Glomerular endothelial cell (primary cell): ENCODE measurements at regions not wholly inside any gene's neighbourhood (a gene's known extent, or its start where the extent isn't known, plus 50 kb on each side); places are given as distances from the start of the nearest gene placed in this dataset.
A peak's percentile ranks its signal among the peaks of the same experiment; 100 is the strongest.
"Not testable (repeated sequence)": the region's sequence is repeated elsewhere in the genome, so short reads cannot be mapped to it uniquely, and the experiment has no call there.

Source experiments
- DNase-seq: peaks from one replicate; pipeline ENCODE4 v3.0.0-alpha.2; 2011; ENCODE audit warnings: low read depth, low spot score; ENCODE audit errors: extremely low read depth

DNA sequence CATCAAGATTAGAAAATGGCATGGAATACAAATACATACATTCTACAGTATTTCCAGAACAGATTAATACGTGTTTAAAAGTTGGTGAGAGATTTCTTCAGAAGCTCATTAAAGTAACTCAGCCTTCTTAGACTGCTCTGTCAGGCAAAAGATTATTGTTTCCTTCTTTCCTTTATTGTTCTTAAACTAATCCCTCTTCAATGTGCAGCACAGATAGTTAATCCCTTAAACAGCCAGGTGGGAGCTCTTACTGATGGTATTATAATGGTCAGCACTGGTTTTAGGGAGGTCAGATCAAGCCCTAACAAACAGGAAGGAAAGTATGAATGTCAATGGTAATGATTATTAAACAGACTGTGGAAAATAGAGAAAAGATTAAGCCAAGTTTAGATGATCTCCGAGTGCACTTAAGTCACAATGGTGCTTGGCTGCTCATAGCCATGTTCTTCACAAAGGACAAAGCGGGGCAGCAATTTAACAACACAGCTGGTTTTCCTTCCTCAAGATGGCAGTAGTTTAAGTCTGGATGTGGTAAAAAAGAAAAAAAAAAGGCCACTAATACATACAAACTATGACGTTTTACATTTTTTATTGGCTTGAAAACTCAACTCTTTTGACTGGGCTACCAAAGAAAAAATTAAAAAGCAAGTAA is 992.6 kb downstream of the PCDH9 start:
- no peak for DNase-seq

DNA sequence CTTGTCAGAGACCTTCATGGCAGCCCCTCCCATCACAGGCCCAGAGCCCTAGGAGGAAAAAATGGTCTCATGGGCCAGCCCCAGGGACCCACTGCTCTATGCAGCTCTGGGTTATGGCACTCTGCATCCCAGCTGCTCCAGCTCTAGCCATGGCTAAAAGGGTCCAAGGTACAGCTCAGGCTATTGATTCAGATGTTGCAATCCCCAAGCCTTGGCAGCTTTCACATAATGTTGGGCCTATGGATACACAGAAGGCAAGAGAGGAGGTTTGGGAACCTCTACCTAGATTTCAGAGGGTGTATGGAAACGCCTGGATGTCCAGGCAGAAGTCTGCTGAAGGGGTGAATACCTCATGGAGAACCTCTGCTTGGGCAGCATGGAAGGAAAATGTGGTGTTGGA is 996.0 kb downstream of the PCDH9 start:
- no peak for DNase-seq

DNA sequence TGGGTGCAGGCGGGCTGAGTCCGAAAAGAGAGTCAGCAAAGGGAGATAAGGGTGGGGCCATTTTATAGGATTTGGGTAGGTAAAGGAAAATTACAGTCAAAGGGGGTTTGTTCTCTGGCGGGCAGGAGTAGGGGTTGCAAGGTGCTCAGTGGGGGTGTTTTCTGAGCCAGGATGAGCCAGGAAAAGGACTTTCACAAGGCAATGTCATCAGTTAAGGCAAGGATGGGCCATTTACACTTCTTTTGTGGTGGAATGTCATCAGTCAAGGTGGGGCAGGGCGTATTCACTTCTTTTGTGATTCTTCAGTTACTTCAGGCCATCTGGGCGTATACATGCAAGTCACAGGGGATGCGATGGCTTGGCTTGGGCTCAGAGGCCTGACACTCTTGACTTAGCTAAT is 998.2 kb downstream of the PCDH9 start:
- DNase-seq: not testable (repeated sequence)

GRCh38 chr13:66225072-66225471 is 1005.1 kb downstream of the PCDH9 start:
- no peak for DNase-seq

GRCh38 chr13:66224663-66225062 is 1005.5 kb downstream of the PCDH9 start:
- no peak for DNase-seq

DNA sequence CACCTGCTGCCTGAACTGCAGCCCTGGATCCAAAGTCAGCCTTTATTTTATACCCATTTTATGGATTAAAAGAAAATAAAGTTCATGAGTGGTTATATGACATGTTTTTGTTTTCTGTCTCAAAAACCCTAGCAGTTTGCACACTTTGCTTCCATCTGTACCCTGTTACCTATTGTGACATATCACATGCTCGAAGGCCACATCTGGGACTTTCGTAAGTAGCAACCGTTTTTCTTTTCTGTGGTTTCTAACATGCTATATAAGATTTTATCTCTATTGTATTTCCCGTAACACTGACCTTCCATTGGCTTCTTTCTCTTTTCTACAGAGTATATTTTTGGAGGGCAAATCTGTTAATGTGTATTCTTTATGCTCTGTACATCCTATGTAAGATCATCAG is 1007.2 kb downstream of the PCDH9 start:
- DNase-seq: no peak

DNA sequence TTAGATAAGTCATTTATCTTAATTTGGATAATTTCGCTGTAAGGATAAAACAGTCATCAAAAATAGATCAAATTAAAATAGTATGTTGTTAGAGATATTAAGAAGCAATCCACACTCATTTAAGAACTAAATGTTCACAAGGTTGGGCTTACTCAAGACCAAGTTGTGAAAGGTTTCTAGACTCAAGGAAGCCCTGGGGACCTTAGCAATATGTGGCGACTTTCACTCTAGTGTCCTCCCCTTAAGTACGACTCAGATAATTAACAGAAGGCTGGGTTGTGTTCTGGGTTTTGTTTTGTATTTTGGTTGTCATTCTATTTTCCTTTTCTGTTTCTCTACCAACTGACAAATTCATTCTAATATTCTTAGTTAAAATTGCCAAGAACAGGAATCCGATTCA is 1008.0 kb downstream of the PCDH9 start:
- DNase-seq: no peak

DNA sequence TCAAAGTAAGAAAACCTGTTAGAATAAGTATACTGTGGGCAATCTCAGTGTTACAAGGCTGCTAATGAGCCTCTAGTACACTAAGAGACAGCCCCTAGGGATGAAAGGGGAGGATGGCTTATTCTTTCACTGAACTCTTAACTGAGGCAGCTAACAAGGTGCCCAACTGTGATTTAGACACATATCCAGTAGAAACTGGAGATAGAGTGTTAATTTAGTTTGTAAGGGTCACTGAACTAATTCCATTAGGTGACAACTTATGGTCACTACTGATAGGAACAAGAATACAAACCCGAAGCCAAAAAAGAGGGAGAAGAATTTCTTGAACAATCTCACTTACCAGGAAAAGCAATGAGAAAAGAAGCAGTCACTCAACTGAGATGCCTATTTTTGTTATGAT is 1010.6 kb downstream of the PCDH9 start:
- DNase-seq: no peak

DNA sequence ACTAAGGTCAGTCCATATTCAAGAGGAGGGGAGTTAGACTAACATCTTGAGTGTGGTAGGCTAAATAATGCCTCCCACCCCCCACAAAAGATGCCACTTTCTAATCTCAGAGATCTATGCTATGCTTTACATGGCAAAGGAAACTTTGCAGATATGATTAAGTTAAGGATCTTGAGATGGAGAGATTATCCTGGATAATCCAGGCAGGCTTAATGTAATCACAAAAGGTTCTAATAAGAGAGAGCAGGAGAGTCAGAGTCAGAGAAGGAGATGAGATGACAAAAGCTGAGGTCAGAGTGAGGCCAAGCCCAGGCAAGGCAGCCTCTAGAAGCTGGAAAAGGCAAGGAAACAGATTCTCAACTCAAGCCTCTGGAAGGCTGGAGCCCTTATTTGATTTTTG is 1011.6 kb downstream of the PCDH9 start:
- DNase-seq: no peak

DNA sequence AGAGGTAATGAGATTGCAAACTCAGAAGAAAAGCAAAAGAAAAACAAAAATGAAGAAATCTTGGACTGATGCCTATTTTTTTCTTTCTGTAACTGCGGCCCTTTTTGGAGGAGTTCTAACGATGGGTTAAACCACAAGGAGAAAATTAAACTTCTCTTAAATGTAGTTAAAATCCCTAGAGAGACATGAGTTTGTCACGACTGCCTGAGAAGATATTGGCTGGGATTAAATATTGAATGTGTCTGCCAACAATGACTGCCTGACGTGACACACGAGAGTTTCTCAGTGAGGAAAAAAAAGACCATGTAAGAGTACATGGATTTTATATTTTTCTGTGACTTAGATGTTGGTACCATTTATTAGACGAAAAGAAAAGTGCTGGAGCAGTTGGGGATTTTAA is 1013.4 kb downstream of the PCDH9 start:
- DNase-seq: no peak

- DNase-seq: no peak
Measured at GRCh38 chr13:66214467-66214866, 1015.7 kb downstream of the PCDH9 start.

DNA sequence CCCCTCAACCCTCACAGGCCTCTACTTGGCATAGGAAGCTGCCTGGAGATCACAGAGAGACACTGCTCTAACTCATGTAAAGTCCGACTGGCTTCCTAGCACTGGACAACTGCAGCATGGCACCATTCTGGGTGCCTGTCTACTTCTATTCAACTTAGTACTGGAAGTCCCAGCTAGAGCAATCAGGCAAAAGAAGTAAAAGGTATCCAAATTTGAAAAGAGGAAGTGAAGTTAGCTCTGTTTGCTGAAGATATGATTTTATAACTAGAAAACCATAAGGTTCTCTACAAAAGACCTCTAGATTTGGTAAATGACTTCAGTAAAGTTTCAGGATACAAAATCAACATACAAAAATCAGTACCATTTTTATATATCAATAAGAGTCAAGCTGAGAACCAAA is 1017.6 kb downstream of the PCDH9 start:
- DNase-seq: no peak

DNA sequence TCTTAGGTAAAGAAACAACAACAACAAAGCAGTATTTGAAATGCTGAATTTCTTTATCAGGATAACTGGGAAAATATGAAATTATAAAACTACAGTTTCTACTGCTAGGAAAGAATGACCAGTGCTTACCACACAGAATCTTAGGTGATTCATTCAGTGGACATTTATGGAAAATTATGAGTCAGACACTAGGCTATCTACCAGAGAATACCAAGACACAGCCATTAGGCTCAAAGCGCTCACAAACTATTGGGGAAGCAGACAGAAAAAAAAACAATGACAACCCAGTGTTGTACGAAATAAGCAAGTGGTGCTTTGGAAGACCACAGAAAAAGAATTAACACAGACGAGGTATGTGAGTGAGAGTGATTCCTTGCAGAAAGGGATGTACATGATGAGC is 1019.5 kb downstream of the PCDH9 start:
- peak; percentile 57 for DNase-seq

DNA sequence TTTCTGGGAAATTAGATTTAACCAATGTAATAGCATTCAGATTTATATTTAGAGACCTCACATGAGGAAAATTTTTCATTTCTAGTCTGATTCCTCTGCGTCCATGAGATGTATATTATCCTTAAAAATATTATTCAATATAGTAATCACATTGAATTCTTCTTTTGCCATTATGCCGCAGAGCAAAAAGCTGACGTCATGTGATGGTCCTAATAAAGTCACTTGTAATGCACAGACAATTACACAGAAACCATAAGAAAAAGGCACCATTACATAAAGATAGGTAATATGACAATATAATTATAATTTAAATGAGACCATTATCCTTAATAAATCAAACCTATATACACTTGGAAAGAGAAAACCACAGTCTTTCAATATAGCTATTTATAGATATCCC is 1021.5 kb downstream of the PCDH9 start:
- no peak for DNase-seq

- no peak for DNase-seq
Measured at GRCh38 chr13:66207610-66208009, 1022.5 kb downstream of the PCDH9 start.

- DNase-seq: no peak
Measured at GRCh38 chr13:66205807-66206206, 1024.3 kb downstream of the PCDH9 start.

GRCh38 chr13:66200555-66200954 is 1029.6 kb downstream of the PCDH9 start:
- no peak for DNase-seq

DNA sequence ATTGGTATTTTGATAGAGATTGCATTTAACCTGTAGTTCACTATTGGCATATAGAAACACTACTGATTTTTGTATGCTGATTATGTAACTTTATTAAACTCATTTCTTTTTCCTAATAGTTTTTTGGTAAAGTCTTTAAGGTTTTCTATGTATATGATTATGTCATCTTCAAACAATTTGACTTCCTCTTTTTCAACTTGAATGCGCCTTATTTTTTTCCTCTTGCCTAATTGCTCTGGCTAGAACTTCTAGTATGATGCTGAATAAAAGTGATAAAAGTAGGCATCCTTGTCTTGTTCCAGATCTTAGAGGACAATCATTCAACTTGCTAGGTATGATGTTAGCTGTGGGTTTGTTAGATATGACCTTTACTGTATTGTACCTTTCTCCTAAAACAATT is 1034.9 kb downstream of the PCDH9 start:
- no peak for DNase-seq

DNA sequence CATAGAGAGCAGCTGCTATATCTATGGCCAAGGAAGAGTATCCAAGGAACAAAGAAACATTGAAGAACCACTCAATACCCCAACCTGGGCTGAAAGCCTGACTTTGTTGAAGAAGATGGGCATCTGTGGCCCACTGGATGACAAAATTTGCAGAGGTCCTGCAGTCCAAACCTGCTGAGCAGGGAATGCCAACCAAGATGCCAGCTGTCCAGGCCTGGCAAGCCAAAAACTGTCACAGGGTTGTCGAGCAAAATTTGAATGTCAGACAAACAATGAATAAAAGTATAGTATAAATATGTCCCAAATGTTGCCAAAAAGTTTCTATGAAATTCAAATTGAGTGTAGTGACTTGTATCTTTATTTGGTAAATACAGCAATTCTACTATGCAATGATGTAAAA is 1040.2 kb downstream of the PCDH9 start:
- no peak for DNase-seq

GRCh38 chr13:66180836-66181235 is 1049.3 kb downstream of the PCDH9 start:
- no peak for DNase-seq

DNA sequence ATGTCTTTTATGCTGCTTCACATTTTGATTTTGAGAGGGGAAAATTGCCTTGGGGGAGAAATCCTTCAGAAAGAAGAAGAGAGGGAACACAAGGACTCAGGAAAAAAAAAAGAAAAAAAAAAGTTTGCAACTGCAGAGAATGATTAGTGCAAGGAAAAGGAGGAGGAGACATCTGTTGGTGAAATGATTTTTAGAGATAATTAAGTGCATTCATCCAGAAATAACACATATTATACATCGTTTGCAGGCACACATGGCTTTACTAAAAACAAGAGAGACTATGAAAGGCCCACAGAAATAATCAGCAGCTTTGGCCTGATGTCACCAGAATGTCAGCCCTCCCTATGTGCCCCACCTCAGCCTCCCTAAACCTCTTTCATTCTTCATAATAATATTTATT is 1058.2 kb downstream of the PCDH9 start:
- no peak for DNase-seq

GRCh38 chr13:66162470-66162869 is 1067.7 kb downstream of the PCDH9 start:
- DNase-seq: no peak

GRCh38 chr13:66159511-66159910 is 1070.6 kb downstream of the PCDH9 start:
- DNase-seq: no peak
